LNCaP clone FGC (cell line): ENCODE measurements at regions not wholly inside any gene's neighbourhood (a gene's known extent, or its start where the extent isn't known, plus 50 kb on each side); places are given as distances from the start of the nearest gene placed in this dataset.

Source experiments
- DNase-seq: peaks from one replicate; pipeline ENCODE4 v3.0.0-alpha.2; 2011; ENCODE audit warnings: low read depth
- H3K4me3 ChIP-seq: 2 replicates; pipeline ENCODE4 v1.5.1; 2011; ENCODE audit warnings: mild to moderate bottlenecking, low read depth, low read length, control low read depth
- TF ChIP-seq, protein P1 (sequence below): IDR thresholded peaks from 2 replicates; pipeline ENCODE4 v1.5.1; 2012; ENCODE audit warnings: mild to moderate bottlenecking; ENCODE audit not compliant: control insufficient read depth, insufficient read depth; ENCODE audit errors: extremely low read depth

DNA sequence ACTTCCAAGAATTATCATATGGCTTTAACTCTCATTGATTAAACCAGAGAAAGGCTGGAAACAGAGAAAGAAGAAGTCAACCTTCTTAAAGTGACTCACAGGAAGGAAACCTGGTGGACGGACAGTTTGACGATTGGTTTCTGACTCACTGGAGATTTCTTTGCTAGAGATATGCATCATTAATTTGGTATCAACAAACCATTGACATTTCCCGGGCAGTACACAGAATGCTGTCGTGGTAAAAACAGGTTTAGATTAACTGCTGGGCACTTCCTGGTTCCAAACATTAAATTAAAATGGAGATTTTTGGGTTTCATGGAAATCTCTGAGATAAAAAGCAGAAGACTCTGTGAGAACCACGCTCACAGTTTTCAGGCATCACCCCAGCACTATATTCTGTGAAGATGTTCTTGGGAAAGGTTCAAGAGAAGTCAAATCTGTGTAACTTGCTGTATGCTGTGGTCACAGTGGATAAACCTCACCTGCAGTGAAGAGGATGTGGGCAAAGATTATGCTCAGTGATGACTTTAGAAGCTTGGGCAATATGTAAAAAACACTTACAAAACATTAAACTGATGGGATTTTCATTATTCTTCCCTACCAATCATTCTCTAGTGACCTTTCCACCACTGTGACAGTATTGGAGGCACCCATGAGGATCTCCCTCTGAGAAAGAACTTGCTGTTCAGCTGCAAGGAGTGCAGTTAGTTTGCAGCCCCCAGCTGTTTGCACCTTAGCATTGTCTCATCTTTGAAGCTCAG is 61.1 kb upstream of the CD44 start:
- DNase-seq: no peak
- TF ChIP-seq, protein P1, sequence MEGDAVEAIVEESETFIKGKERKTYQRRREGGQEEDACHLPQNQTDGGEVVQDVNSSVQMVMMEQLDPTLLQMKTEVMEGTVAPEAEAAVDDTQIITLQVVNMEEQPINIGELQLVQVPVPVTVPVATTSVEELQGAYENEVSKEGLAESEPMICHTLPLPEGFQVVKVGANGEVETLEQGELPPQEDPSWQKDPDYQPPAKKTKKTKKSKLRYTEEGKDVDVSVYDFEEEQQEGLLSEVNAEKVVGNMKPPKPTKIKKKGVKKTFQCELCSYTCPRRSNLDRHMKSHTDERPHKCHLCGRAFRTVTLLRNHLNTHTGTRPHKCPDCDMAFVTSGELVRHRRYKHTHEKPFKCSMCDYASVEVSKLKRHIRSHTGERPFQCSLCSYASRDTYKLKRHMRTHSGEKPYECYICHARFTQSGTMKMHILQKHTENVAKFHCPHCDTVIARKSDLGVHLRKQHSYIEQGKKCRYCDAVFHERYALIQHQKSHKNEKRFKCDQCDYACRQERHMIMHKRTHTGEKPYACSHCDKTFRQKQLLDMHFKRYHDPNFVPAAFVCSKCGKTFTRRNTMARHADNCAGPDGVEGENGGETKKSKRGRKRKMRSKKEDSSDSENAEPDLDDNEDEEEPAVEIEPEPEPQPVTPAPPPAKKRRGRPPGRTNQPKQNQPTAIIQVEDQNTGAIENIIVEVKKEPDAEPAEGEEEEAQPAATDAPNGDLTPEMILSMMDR: no peak

DNA sequence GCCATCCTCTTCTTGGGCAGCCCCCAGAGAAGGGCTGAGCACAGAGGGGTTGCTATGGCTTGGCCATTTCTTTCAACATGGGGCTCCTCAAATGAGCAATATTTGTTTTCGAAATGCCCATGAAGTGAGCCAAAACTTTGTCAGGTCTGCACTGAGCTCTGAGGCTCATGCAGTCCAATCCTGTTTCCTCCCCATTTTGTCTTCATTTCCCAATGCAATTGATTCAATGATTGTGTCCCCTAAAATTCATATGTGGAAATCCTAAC is 60.6 kb upstream of the CD44 start:
- no peak for DNase-seq
- H3K4me3 ChIP-seq: no peak overlapping the region
- TF ChIP-seq, protein P1: no peak

More for the DNA sequence above, 61.1 kb upstream of the CD44 start:
- no peak overlapping the region for H3K4me3 ChIP-seq

DNA sequence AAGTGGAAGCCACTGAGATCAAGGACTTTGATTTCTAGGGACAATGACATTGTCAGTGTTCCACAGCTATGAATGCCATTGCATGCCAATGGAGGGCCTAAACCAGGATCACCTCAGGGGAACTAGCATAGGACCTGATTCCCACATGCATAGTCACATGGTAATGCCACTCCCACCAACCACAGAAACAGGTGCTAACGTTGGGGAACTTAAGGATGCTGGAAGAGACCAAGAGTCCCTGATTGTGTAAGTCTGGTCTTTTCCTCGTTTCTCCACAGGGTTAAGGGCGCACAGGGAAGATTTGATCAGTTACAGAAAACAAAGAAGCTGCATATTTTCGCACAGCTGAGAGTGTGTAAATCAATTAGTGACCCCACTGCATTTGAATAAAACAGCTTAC is 59.4 kb upstream of the CD44 start:
- TF ChIP-seq, protein P1: no peak
- no peak for DNase-seq

DNA sequence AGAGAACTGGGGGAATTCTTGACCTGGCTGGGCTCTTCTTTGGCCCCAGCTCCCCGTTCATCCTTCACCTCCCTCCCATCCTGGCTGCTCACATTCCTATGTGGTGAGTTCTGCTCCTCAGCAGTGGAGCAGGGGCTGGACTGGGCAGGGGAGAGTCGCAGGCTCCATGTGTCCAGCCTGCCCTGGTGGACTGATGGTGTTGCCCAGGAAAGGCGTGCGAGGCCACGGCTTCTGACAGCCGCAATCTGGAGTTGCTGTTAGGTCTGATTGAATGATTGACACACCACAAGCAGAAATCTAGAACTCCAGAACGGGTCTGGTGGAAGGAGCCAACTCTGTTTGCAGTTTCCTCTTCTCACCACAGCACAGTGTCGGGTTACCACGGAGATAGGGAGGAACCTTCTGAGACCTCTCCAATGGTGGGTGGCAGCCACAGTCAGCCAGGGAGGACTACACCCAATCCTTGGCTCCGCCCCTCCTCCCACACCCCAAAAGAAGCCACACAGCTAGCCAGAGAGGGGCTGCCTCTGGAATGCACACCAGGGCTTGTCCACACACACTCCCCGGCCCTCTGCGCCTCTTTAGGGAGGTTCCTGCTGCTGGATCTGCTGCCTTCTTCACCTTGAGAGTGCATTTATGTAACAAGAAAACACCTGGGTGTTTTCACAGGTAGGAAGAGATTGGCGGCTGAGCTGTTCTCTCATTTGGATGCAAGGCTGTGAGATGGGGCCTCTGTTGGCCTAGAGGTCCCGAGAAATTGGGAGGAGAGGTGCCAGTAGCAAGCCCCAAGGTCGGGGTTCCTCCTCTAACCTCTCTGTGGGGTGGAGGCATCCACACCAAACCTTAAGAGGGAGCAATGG is 56.4 kb upstream of the CD44 start:
- TF ChIP-seq, protein P1: no peak
- no peak overlapping the region for H3K4me3 ChIP-seq
- DNase-seq: no peak

More for the DNA sequence above, 59.4 kb upstream of the CD44 start:
- H3K4me3 ChIP-seq: no peak overlapping the region

DNA sequence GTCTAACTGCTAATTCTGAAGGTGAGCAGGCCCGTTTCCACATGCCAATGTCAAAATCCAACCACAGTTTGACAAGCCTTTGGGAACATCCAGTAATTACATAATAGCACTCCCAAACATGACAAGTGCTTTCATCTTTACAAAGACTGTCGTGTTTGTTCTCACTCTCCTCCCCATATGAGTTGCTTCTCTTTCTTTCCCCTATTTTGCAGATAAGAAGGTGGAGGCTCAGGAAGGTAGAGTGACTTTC is 55.9 kb upstream of the CD44 start:
- no peak overlapping the region for H3K4me3 ChIP-seq
- TF ChIP-seq, protein P1: no peak
- no peak for DNase-seq

DNA sequence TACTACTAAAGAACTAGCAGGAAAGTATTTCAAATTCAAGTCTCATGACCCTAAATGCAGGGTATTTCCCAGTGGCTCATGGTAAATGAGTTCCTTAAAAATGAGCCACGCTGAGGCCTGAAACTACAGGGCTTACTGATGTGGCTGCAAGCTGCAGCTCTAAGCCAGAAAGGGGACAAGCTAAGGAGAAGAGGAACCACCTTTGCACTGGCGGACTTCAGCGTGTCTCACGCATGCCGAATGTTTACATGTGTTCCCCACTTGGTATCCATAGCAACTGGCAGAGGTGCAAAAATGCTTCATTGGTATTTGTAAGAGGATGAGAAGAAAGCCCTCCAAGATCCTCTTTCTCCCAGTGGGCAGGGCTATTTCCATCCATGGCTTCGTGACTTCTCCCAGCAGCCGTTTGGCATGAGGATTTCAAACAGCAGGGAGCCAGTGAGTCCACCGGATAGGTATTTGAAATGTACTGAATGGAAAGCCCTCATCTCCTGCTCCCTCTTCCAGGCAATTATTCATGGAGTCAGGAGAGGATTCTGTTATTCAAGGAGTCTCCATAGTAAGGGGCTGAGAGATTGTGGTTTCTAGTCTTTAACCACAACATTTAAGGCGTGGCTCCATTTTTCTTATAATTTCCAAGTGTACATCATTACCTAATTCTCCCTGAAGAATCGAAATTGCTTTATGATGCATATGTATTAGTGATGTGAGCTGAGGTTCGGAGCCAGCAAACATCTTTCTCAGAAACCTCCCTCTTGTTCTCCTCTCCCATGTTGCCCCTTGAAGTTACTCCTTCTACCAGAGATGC is 55.3 kb upstream of the CD44 start:
- DNase-seq: no peak
- TF ChIP-seq, protein P1: no peak
- no peak overlapping the region for H3K4me3 ChIP-seq
